ENCODE measurements at regions not wholly inside any gene's neighbourhood (a gene's known extent, or its start where the extent isn't known, plus 50 kb on each side); places are given as distances from the start of the nearest gene placed in this dataset.

DNA sequence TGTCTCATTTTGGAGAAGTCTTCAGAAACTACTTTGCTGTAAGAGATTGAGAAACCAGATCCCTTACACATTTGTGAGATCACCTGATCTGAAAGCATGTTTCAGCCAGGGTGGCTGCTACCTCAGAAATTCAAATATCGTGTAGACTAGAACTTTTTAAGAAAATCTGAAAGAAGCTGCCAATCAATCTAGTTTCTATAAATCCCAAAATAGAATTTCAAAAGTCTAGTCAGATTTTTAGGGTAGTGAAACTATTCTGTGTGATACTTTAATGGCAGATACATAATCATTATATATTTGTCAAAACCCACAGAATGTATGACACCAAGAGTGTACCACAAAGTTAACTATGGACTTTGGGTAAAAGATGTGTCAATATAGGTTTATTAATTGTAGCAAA, 79.9 kb upstream of the PLPPR5 start:
- no TSS peak for BruUV-seq (replicated peaks)
- DNase-seq (ENCODE audit: extremely low read depth in 1 of 4, low spot score in 3 of 4) (no peak), ATAC-seq (no peak), FAIRE-seq (no peak)
- Histone ChIP-seq H3K36me3 (ENCODE audit: control insufficient read depth, insufficient read depth, low read length) (no peaks in the 10 kb centered on the region), H3K4me3 (no peak overlapping the region), H3K9ac (ENCODE audit: insufficient read depth in 1 of 2, low read depth in 2 of 2, low read length in 2 of 2) (no peak overlapping the region), H3K4me1 (replicated peaks in 1 of 2; ENCODE audit: control insufficient read depth in 2 of 2, insufficient read depth in 2 of 2, low read length in 2 of 2) (no peaks in the 10 kb centered on the region), H3K79me2 (ENCODE audit: control insufficient read depth, insufficient read depth, low read length) (no peaks in the 10 kb centered on the region), H4K20me1 (replicated peaks; ENCODE audit: control insufficient read depth, insufficient read depth, low read length) (no peaks in the 10 kb centered on the region), H2AFZ (ENCODE audit: low read depth, low read length) (no peak overlapping the region), H3K4me2 (ENCODE audit: insufficient read depth, low read length) (no peak overlapping the region), H3K9me3 (replicated peaks; ENCODE audit: control insufficient read depth, insufficient read depth, low read depth, low read length) (no peaks in the 10 kb centered on the region), H3K27ac (ENCODE audit: extremely low read depth, low read depth, low read length) (no peak overlapping the region), H3K9me1 (ENCODE audit: control insufficient read depth, insufficient read depth, low read length) (no peaks in the 10 kb centered on the region), H3K27me3 (ENCODE audit: control insufficient read depth in 2 of 2, insufficient read depth in 2 of 2, low read length in 2 of 2) (no peaks in the 10 kb centered on the region)
- CTCF ChIA-PET (ENCODE audit: low intra/inter-chr PET ratio): no interaction called here
- WGBS (ENCODE audit: insufficient coverage, low coverage, missing lambda C conversion rate): 0% methylated on average over 1 of the region's 1 CpG
- in situ Hi-C loops (cut with MboI) (no loop called here), intact Hi-C loops (cut with micrococcal nuclease) (no loop called here)
- POLR2A ChIA-PET: no interaction called here
- TF ChIP-seq NCOA1 (IDR thresholded peaks at IDR 0.05; ENCODE audit: low read depth) (no peak), E2F4 (CRISPR knock-in tag; IDR thresholded peaks at IDR 0.05; ENCODE audit: low read depth) (no peak), NCOA6 (IDR thresholded peaks at IDR 0.05) (no peak), LARP7 (IDR thresholded peaks at IDR 0.05) (no peak), SRF (CRISPR knock-in tag; IDR thresholded peaks at IDR 0.05) (no peak), SMARCA5 (IDR thresholded peaks at IDR 0.05) (no peak), ZKSCAN1 (IDR thresholded peaks at IDR 0.05; ENCODE audit: low read depth, low read length) (no peak), STAT6 (CRISPR knock-in tag; IDR thresholded peaks at IDR 0.05) (no peak), LCOR (CRISPR knock-in tag; IDR thresholded peaks at IDR 0.05) (no peak), RCOR1 (IDR thresholded peaks at IDR 0.05; ENCODE audit: borderline replicate concordance in 1 of 2, low read depth in 2 of 2, low read length in 2 of 2) (no peak), PATZ1 (CRISPR knock-in tag; IDR thresholded peaks at IDR 0.05; ENCODE audit: borderline replicate concordance) (no peak), RB1 (IDR thresholded peaks at IDR 0.05; ENCODE audit: low read depth) (no peak), ZBTB7A (IDR thresholded peaks at IDR 0.05; ENCODE audit: borderline replicate concordance, control insufficient read depth, low read depth, low read length) (no peak)
- TF ChIP-seq, protein P1, sequence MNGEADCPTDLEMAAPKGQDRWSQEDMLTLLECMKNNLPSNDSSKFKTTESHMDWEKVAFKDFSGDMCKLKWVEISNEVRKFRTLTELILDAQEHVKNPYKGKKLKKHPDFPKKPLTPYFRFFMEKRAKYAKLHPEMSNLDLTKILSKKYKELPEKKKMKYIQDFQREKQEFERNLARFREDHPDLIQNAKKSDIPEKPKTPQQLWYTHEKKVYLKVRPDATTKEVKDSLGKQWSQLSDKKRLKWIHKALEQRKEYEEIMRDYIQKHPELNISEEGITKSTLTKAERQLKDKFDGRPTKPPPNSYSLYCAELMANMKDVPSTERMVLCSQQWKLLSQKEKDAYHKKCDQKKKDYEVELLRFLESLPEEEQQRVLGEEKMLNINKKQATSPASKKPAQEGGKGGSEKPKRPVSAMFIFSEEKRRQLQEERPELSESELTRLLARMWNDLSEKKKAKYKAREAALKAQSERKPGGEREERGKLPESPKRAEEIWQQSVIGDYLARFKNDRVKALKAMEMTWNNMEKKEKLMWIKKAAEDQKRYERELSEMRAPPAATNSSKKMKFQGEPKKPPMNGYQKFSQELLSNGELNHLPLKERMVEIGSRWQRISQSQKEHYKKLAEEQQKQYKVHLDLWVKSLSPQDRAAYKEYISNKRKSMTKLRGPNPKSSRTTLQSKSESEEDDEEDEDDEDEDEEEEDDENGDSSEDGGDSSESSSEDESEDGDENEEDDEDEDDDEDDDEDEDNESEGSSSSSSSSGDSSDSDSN (IDR thresholded peaks at IDR 0.05; ENCODE audit: borderline replicate concordance in 1 of 2, low read depth in 2 of 2, low read length in 2 of 2): no peak
- TF ChIP-seq, protein P2, sequence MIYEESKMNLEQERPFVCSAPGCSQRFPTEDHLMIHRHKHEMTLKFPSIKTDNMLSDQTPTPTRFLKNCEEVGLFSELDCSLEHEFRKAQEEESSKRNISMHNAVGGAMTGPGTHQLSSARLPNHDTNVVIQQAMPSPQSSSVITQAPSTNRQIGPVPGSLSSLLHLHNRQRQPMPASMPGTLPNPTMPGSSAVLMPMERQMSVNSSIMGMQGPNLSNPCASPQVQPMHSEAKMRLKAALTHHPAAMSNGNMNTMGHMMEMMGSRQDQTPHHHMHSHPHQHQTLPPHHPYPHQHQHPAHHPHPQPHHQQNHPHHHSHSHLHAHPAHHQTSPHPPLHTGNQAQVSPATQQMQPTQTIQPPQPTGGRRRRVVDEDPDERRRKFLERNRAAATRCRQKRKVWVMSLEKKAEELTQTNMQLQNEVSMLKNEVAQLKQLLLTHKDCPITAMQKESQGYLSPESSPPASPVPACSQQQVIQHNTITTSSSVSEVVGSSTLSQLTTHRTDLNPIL (CRISPR knock-in tag; IDR thresholded peaks at IDR 0.05): no peak

Data from K562 (cell line).